ENCODE measurements at regions not wholly inside any gene's neighbourhood (a gene's known extent, or its start where the extent isn't known, plus 50 kb on each side); places are given as distances from the start of the nearest gene placed in this dataset.

- TF ChIP-seq ZFX (IDR thresholded peaks at IDR 0.05; ENCODE audit: borderline replicate concordance), result no peak
- TF ChIP-seq CTCF (IDR thresholded peaks at IDR 0.05), result no peak
These were observed 172.8 kb upstream of the APOOL start for GRCh38 chrX:84830836-84831235.

All from 22Rv1 (cell line).